Psoas muscle (tissue), 7 donors: ENCODE measurements at regions not wholly inside any gene's neighbourhood (a gene's known extent, or its start where the extent isn't known, plus 50 kb on each side); places are given as distances from the start of the nearest gene placed in this dataset.
"Not testable (repeated sequence)": the region's sequence is repeated elsewhere in the genome, so short reads cannot be mapped to it uniquely, and the experiment has no call there.

ENCODE experiments used
- ATAC-seq, 4 donors: fragments of 200-7000 bp; cut with Tn5 transposase; one replicate each; pipeline ENCODE4 v1.9.1; 2020; ENCODE audit warnings: moderate library complexity in 3 of 4, mild to moderate bottlenecking in 2 of 4
- DNase-seq, 2 donors: peaks; one replicate each; pipeline ENCODE4 v3.0.0-alpha.2; 2020
- H3K27ac ChIP-seq: fragments of 200-600 bp; one replicate; pipeline ENCODE4 v1.8.0; 2022
- H3K27me3 ChIP-seq, 3 donors: fragments of 200-600 bp in 1 of 3; one replicate each; pipeline versions ENCODE4 v1.6.1 to v1.8.0; 2013 to 2022; ENCODE audit warnings: low read length in 2 of 3, mild to moderate bottlenecking in 2 of 3, moderate library complexity in 1 of 3; ENCODE audit not compliant: insufficient read depth in 3 of 3
- H3K36me3 ChIP-seq, 2 donors: fragments of 200-600 bp in 1 of 2; one replicate each; pipeline versions ENCODE4 v1.6.1 to v1.8.0; 2013 to 2022; ENCODE audit warnings: low read depth in 1 of 2, mild to moderate bottlenecking in 1 of 2, moderate library complexity in 1 of 2; ENCODE audit not compliant: insufficient read depth in 1 of 2
- H3K4me1 ChIP-seq: fragments of 200-600 bp; one replicate; pipeline ENCODE4 v1.8.0; 2022
- H3K4me3 ChIP-seq: fragments of 200-600 bp; one replicate; pipeline ENCODE4 v1.8.0; 2022; ENCODE audit warnings: mild to moderate bottlenecking
- H3K9me3 ChIP-seq: fragments of 200-600 bp; one replicate; pipeline ENCODE4 v1.8.0; 2022
- CTCF ChIP-seq: fragments of 200-600 bp; IDR thresholded peaks from one replicate; pipeline ENCODE4 v1.8.0; 2022; ENCODE audit warnings: antibody characterized with exemption
- WGBS, 3 donors: extraction: QIAGEN DNeasy Blood & Tissue Kit; methylation state at CpG; one replicate each; pipeline versions ENCODE4 v1.1.6 to v1.1.7; 2013; 5-methylcytosine and 5-hydroxymethylcytosine counted together
- intact Hi-C, 2 donors: fragments of 100-400 bp; cut with DNase I; formaldehyde crosslinking; loops; one replicate each; pipeline versions ENCODE4 v1.11.0 to v1.14.2; 2022
- donor health status: healthy with polysubstance abuse.
- donor health status: DM: no; HTN: no; CAD: no; lungs with moderate emphysema.
- donor health status: Bipolar disorder and iron deficiency.
- donor health status: healthy.
- donor health status: DM: yes; HTN: yes; CAD: no.
- donor health status: DM: no; HTN: no; CAD: no.
- donor health status: DM: yes; HTN: yes; CAD: no.

GRCh38 chr4:116243431-116243830, 841.9 kb downstream of the TRAM1L1 start:
- Histone ChIP-seq H3K4me3 (no peak overlapping the region), H3K9me3 (no peaks in the 10 kb centered on the region), H3K27ac (no peak overlapping the region), H3K36me3 (no peaks in the 10 kb centered on the region), H3K4me1 (no peaks in the 10 kb centered on the region), H3K27me3 (no peaks in the 10 kb centered on the region)
- intact Hi-C loops = no loop called here
- no peak for ATAC-seq
- no peak for TF ChIP-seq CTCF
- 36 to 43% (median 42%) methylated on average over 2 of the region's 2 CpGs for WGBS, 3 donors
- DNase-seq = no peak

- intact Hi-C loops = no loop called here
These were observed 851.4 kb downstream of the TRAM1L1 start for GRCh38 chr4:116233971-116234370.

GRCh38 chr4:116231999-116232398, 853.4 kb downstream of the TRAM1L1 start:
- DNase-seq, H3K27me3 ChIP-seq, H3K27ac ChIP-seq, H3K36me3 ChIP-seq, H3K9me3 ChIP-seq, H3K4me3 ChIP-seq, H3K4me1 ChIP-seq, ATAC-seq, intact Hi-C loops: not testable (repeated sequence)
- 69 to 82% (median 72%) methylated on average over 4 of the region's 4 CpGs for WGBS, 3 donors

More at GRCh38 chr4:116233971-116234370, 851.4 kb downstream of the TRAM1L1 start:
- Histone ChIP-seq H3K27me3 (no peaks in the 10 kb centered on the region), H3K27ac (no peak overlapping the region), H3K4me3 (no peak overlapping the region), H3K4me1 (no peaks in the 10 kb centered on the region), H3K36me3 (no peaks in the 10 kb centered on the region), H3K9me3 (no peaks in the 10 kb centered on the region)
- no peak for ATAC-seq
- TF ChIP-seq CTCF = no peak
- no peak for DNase-seq

DNA sequence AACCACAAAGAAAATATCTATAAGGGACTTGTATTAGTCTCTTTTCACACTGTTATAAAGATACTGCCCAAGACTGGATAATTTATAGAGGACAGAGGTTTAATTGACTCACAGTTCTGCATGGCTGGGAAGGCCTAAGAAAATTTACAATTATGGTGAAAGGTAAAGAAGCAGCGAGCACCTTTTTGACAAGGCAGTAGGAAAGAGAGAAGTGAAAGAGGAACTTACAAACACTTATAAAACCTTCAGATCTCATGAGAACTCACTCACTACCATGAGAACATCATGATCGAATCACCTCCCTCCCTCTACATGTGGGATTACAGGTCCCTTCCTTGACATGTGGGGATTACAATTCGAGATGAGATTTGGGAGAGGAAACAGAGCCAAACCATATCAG, 856.0 kb downstream of the TRAM1L1 start:
- intact Hi-C loops = no loop called here
- no peak for ATAC-seq
- Histone ChIP-seq H3K27me3 (no peaks in the 10 kb centered on the region), H3K4me3 (no peak overlapping the region), H3K36me3 (no peaks in the 10 kb centered on the region), H3K4me1 (no peaks in the 10 kb centered on the region), H3K9me3 (no peaks in the 10 kb centered on the region), H3K27ac (no peak overlapping the region)
- no peak for TF ChIP-seq CTCF
- no peak for DNase-seq
- 66 to 72% (median 67%) methylated on average over 3 of the region's 3 CpGs for WGBS, 3 donors

DNA sequence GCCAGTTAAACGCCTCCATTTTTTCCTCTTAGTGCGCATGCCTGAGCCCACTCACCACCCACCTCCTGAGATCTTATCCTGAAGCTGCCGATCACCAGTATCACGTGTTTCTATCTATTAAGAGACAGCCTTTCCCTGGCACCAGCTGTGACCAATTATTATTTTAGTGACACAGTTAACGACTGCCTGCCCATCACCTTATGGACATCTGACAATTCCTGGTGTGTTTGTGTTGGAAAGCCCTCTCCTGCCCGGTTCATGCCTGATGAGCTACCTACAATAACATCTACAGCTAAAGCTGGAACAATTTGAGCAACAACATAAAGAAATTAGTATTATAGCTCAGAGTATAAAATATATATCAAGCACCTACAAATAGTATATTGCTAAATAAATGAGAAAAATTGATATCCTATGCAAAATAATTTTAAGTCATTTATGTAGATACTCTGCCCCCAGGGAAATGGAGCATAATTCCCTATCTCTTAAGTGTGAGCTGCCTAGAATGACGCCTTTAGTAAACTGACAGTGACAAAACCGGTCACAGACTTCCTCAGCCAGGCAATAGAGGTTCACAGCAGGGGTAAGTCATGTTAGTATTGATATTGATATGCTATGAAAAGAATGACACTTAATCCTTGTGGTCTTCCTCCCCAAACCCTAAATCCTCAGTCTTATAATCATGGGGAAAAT, 862.2 kb downstream of the TRAM1L1 start:
- 77 to 81% (median 80%) methylated on average over 8 of the region's 8 CpGs for WGBS, 3 donors

More for the DNA sequence above, 862.2 kb downstream of the TRAM1L1 start:
- no peaks in the 10 kb centered on the region for H3K27me3 ChIP-seq
- no peaks in the 10 kb centered on the region for H3K9me3 ChIP-seq
- H3K4me1 ChIP-seq = no peaks in the 10 kb centered on the region
- no peak for ATAC-seq
- TF ChIP-seq CTCF = no peak
- no peak overlapping the region for H3K4me3 ChIP-seq
- no peak overlapping the region for H3K27ac ChIP-seq
- DNase-seq = peak in 1 of 2 donors; percentile 14
- no peaks in the 10 kb centered on the region for H3K36me3 ChIP-seq
- intact Hi-C loops = no loop called here
